ENCODE measurements at regions not wholly inside any gene's neighbourhood (a gene's known extent, or its start where the extent isn't known, plus 50 kb on each side); places are given as distances from the start of the nearest gene placed in this dataset.

DNA sequence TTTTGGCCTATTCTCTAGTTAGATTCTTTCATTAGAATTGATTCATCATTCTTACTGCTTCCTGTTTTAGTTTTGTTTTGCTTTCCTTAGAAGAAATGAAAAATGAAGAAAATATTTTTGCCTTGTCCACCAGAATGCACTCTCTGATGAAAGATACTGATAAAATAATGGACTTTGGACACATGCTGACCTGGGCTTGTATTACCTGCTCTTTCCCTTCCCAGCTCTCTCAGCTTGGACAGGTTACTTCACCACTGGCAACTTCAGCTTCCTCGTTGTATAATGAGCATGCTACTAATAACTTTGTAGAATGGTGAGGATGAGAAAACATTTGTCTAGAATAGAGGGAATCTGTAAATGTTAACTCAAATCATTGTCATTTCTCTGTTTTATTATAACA lies 1468.1 kb upstream of the WWC1 start:
- no peaks in the 10 kb centered on the region for H3K27me3 ChIP-seq (ENCODE audit: control insufficient read depth in 2 of 2, insufficient read depth in 2 of 2, low read length in 2 of 2)
- H2AFZ ChIP-seq (ENCODE audit: low read depth, low read length): no peak overlapping the region
- no peak overlapping the region for H3K4me2 ChIP-seq (ENCODE audit: insufficient read depth, low read length)
- no peak overlapping the region for H3K4me3 ChIP-seq (replicated peaks in 1 of 3; ENCODE audit: insufficient read depth in 1 of 3, low read depth in 1 of 3, low read length in 3 of 3)
- H3K9me3 ChIP-seq (replicated peaks; ENCODE audit: control insufficient read depth, insufficient read depth, low read length): peaks cover 2% of the 10 kb centered on the region
- TF ChIP-seq, protein P1, sequence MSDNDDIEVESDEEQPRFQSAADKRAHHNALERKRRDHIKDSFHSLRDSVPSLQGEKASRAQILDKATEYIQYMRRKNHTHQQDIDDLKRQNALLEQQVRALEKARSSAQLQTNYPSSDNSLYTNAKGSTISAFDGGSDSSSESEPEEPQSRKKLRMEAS (IDR thresholded peaks at IDR 0.05; ENCODE audit: insufficient read depth, insufficient read length): no peak
- TF ChIP-seq GATA2 (IDR thresholded peaks at IDR 0.05; ENCODE audit: insufficient read depth, insufficient read length, low read depth, low read length) (no peak), EZH2 (IDR thresholded peaks at IDR 0.05; ENCODE audit: borderline replicate concordance, low read depth, low read length, severe bottlenecking) (no peak), MYC (IDR thresholded peaks at IDR 0.05; ENCODE audit: low read depth, low read length) (no peak), POLR2A (IDR thresholded peaks at IDR 0.05; ENCODE audit: low read depth, low read length) (no peak), JUN (IDR thresholded peaks at IDR 0.05; ENCODE audit: borderline replicate concordance, insufficient read depth, insufficient read length, low read depth) (no peak), POLR2AphosphoS5 (IDR thresholded peaks at IDR 0.05; ENCODE audit: insufficient read depth, low read depth, low read length) (no peak), FOS (IDR thresholded peaks at IDR 0.05; ENCODE audit: borderline replicate concordance, insufficient read depth, low read length) (no peak)
- TF ChIP-seq, protein P2, sequence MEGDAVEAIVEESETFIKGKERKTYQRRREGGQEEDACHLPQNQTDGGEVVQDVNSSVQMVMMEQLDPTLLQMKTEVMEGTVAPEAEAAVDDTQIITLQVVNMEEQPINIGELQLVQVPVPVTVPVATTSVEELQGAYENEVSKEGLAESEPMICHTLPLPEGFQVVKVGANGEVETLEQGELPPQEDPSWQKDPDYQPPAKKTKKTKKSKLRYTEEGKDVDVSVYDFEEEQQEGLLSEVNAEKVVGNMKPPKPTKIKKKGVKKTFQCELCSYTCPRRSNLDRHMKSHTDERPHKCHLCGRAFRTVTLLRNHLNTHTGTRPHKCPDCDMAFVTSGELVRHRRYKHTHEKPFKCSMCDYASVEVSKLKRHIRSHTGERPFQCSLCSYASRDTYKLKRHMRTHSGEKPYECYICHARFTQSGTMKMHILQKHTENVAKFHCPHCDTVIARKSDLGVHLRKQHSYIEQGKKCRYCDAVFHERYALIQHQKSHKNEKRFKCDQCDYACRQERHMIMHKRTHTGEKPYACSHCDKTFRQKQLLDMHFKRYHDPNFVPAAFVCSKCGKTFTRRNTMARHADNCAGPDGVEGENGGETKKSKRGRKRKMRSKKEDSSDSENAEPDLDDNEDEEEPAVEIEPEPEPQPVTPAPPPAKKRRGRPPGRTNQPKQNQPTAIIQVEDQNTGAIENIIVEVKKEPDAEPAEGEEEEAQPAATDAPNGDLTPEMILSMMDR (IDR thresholded peaks at IDR 0.05; ENCODE audit: extremely low read depth in 1 of 2, insufficient read depth in 1 of 2, low read depth in 1 of 2, low read length in 2 of 2): no peak
- H3K36me3 ChIP-seq (ENCODE audit: control insufficient read depth in 2 of 2, extremely low read depth in 1 of 2, insufficient read depth in 2 of 2, low read length in 2 of 2): no peaks in the 10 kb centered on the region
- H3K27ac ChIP-seq (ENCODE audit: insufficient read depth, low read depth, low read length): no peak overlapping the region
- H3K9me1 ChIP-seq (replicated peaks; ENCODE audit: control insufficient read depth, extremely low read depth, insufficient read depth, low read length): no peaks in the 10 kb centered on the region
- H4K20me1 ChIP-seq (replicated peaks; ENCODE audit: control insufficient read depth, extremely low read depth, insufficient read depth, low read length): no peaks in the 10 kb centered on the region
- ChIA-PET CTCF (no interaction called here), POLR2A (no interaction called here)
- H3K79me2 ChIP-seq (ENCODE audit: control insufficient read depth, insufficient read depth, low read length): no peaks in the 10 kb centered on the region
- H3K9ac ChIP-seq (replicated peaks; ENCODE audit: extremely low read depth, insufficient read depth, low read length): no peak overlapping the region
- intact Hi-C loops (cut with micrococcal nuclease) (no loop called here), dilution Hi-C loops (cut with MboI; ENCODE audit: extremely low pct_ligation_motif_present, low sequenced_read_pairs) (no loop called here)
- FAIRE-seq: no peak
- no peaks in the 10 kb centered on the region for H3K4me1 ChIP-seq (ENCODE audit: control insufficient read depth, extremely low read depth, insufficient read depth, low read length)
- DNase-seq (ENCODE audit: low read depth, low spot score): no peak
- BruUV-seq (replicated peaks): no TSS peak

All from endothelial cell of umbilical vein (primary cell).